ENCODE measurements at regions not wholly inside any gene's neighbourhood (a gene's known extent, or its start where the extent isn't known, plus 50 kb on each side); places are given as distances from the start of the nearest gene placed in this dataset.
"Not testable (repeated sequence)": the region's sequence is repeated elsewhere in the genome, so short reads cannot be mapped to it uniquely, and the experiment has no call there.

DNA sequence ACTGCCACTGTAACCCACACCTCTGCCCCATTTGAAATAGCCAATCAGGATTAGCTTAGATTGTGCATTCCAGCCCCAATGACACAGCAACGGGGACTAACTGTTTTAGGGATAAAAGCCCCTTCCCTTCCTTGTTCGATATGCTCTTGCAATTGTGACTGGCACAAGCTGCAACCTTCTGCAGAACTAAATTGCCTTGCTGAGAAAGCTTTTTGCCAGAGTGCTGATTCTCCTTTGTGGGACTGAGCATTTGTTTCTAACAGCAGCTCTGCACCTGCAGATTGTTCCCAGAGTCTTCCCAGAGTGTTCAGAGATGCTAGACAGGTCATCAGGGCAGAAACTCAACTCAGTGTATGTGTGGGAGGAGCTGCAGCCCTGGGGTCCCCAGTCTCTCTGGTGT is 115.8 kb downstream of the ZNF675 start:
- H3K36me3 ChIP-seq, result no peaks in the 10 kb centered on the region
- H3K4me1 ChIP-seq, result no peaks in the 10 kb centered on the region
- intact Hi-C loops (cut with DNase I; ENCODE audit: low total_unique reads), result no loop called here
- no peak for TF ChIP-seq POLR2AphosphoS5 (IDR thresholded peaks at IDR 0.05)
- TF ChIP-seq POLR2A (IDR thresholded peaks at IDR 0.05), result no peak
- TF ChIP-seq EP300 (IDR thresholded peaks at IDR 0.05), result no peak
- TF ChIP-seq, protein P1, sequence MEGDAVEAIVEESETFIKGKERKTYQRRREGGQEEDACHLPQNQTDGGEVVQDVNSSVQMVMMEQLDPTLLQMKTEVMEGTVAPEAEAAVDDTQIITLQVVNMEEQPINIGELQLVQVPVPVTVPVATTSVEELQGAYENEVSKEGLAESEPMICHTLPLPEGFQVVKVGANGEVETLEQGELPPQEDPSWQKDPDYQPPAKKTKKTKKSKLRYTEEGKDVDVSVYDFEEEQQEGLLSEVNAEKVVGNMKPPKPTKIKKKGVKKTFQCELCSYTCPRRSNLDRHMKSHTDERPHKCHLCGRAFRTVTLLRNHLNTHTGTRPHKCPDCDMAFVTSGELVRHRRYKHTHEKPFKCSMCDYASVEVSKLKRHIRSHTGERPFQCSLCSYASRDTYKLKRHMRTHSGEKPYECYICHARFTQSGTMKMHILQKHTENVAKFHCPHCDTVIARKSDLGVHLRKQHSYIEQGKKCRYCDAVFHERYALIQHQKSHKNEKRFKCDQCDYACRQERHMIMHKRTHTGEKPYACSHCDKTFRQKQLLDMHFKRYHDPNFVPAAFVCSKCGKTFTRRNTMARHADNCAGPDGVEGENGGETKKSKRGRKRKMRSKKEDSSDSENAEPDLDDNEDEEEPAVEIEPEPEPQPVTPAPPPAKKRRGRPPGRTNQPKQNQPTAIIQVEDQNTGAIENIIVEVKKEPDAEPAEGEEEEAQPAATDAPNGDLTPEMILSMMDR (IDR thresholded peaks at IDR 0.05), result no peak
- H3K9me3 ChIP-seq, result peaks cover 17 to 92% (median 63%) of the 10 kb centered on the region in 4 donors
- H3K4me3 ChIP-seq, result no peak overlapping the region
- H3K27ac ChIP-seq, result no peak overlapping the region
- no peaks in the 10 kb centered on the region for H3K27me3 ChIP-seq
- WGBS, 5 donors, result 66 to 83% (median 74%) methylated on average over 2 of the region's 2 CpGs
- DNase-seq, result no peak

DNA sequence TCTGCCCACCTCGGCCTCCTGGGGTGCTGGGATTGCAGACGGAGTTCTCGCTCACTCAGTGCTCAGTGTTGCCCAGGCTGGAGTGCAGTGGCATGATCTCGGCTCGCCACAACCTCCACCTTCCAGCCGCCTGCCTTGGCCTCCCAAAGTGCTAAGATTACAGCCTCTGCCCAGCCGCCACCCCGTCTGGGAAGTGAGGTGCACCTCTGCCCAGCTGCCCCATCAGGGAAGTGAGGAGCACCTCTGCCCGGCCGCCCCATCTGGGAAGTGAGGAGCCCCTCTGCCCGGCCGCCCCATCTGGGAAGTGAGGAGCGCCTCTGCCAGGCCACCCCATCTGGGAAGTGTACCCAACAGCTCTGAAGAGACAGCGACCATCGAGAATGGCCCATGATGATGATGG is 118.9 kb downstream of the ZNF675 start:
- H3K4me3 ChIP-seq; DNase-seq; H3K4me1 ChIP-seq; H3K27me3 ChIP-seq; H3K27ac ChIP-seq; H3K36me3 ChIP-seq; intact Hi-C loops (cut with DNase I; ENCODE audit: low total_unique reads): not testable (repeated sequence)
- 88 to 96% (median 93%) methylated on average over 12 to 15 of the region's 15 CpGs for WGBS, 5 donors
- peaks cover 17 to 94% (median 68%) of the 10 kb centered on the region in 4 donors for H3K9me3 ChIP-seq

DNA sequence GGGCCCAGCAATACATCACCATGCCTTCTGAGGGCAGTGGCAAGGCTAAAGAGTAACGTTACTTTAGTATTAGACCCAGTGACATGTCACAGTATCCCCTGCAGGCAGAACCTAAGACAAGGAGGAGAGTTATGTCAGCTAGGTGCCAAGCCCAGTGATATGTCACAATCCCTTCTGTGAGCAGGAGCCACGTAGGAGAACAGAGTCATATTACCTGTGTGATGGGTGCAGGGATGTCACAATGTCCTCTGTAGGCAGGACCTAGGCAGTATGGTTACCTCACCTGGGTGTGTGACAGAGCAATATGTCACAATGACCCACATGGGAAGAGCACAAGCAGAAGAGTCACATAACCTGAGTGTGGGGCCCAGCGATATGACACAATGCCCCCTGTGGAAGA is 121.8 kb downstream of the ZNF675 start:
- WGBS, 5 donors, result 68 to 83% (median 76%) methylated on average over 3 of the region's 3 CpGs
- Histone ChIP-seq H3K4me1 (no peaks in the 10 kb centered on the region), H3K36me3 (no peaks in the 10 kb centered on the region), H3K27me3 (no peaks in the 10 kb centered on the region), H3K4me3 (no peak overlapping the region), H3K27ac (no peak overlapping the region), H3K9me3 (peaks cover 3 to 76% (median 44%) of the 10 kb centered on the region in 4 donors)
- TF ChIP-seq, protein P1 (IDR thresholded peaks at IDR 0.05), result no peak
- no peak for TF ChIP-seq POLR2A (IDR thresholded peaks at IDR 0.05)
- no peak for TF ChIP-seq EP300 (IDR thresholded peaks at IDR 0.05)
- no peak for TF ChIP-seq POLR2AphosphoS5 (IDR thresholded peaks at IDR 0.05)
- intact Hi-C loops (cut with DNase I; ENCODE audit: low total_unique reads), result no loop called here
- DNase-seq, result no peak

DNA sequence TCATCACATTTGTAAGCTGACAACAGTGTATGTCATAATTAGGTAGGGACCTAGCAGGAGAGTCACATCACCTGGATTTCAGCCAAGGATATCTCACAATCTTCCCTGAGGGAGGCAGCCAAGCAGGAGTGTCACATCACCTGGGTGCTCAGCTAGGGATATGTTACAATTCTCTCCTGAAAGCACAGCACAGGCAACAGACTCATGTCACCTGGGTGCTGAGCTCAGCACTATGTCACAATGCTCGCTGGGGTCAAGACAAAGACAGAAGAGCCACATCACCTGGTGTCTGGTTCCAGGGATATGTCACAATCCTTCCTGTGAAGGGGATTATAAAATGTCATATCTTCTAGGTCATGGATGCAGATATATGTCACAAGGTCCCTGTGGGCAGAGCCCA is 123.7 kb downstream of the ZNF675 start:
- WGBS, 5 donors, result 56 to 83% (median 73%) methylated on average over 1 of the region's 1 CpG
- no peak overlapping the region for H3K27ac ChIP-seq
- H3K36me3 ChIP-seq, result no peaks in the 10 kb centered on the region
- H3K27me3 ChIP-seq, result no peaks in the 10 kb centered on the region
- intact Hi-C loops (cut with DNase I; ENCODE audit: low total_unique reads), result no loop called here
- no peak for TF ChIP-seq POLR2A (IDR thresholded peaks at IDR 0.05)
- no peak for TF ChIP-seq POLR2AphosphoS5 (IDR thresholded peaks at IDR 0.05)
- TF ChIP-seq, protein P1 (IDR thresholded peaks at IDR 0.05), result no peak
- TF ChIP-seq EP300 (IDR thresholded peaks at IDR 0.05), result no peak
- H3K9me3 ChIP-seq, result peaks cover 0 to 72% (median 35%) of the 10 kb centered on the region in 4 donors
- DNase-seq, result no peak
- H3K4me3 ChIP-seq, result no peak overlapping the region
- H3K4me1 ChIP-seq, result no peaks in the 10 kb centered on the region

DNA sequence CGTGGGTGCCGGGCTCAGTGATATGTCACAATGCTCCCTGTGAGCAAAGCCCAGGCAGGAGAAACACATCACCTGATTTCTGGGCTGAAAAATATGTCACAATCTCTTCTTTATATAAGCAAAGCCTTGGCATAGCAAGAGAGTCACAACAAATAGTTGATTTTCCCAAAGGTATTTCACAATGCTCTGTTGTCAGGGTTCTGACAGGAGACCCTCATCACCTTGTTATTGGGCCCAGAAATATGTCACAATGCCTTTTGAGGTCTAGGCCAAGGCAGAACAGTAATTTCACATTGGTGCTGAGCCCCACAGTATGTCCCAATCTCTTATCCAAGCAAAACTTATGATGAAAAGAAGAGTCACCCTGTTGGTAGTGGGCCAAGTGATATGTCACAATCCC is 125.7 kb downstream of the ZNF675 start:
- Histone ChIP-seq H3K4me1 (no peaks in the 10 kb centered on the region), H3K9me3 (peaks cover 0 to 65% (median 28%) of the 10 kb centered on the region in 4 donors), H3K36me3 (no peaks in the 10 kb centered on the region), H3K27me3 (no peaks in the 10 kb centered on the region), H3K27ac (no peak overlapping the region), H3K4me3 (no peak overlapping the region)
- DNase-seq, result no peak
- 86 to 100% (median 90%) methylated on average over 2 of the region's 2 CpGs for WGBS, 5 donors
- TF ChIP-seq EP300 (IDR thresholded peaks at IDR 0.05) (no peak), POLR2A (IDR thresholded peaks at IDR 0.05) (no peak), POLR2AphosphoS5 (IDR thresholded peaks at IDR 0.05) (no peak)
- TF ChIP-seq, protein P1 (IDR thresholded peaks at IDR 0.05), result no peak
- intact Hi-C loops (cut with DNase I; ENCODE audit: low total_unique reads), result no loop called here
